ENCODE measurements at regions not wholly inside any gene's neighbourhood (a gene's known extent, or its start where the extent isn't known, plus 50 kb on each side); places are given as distances from the start of the nearest gene placed in this dataset.
"Not testable (repeated sequence)": the region's sequence is repeated elsewhere in the genome, so short reads cannot be mapped to it uniquely, and the experiment has no call there.

GRCh38 chr6:87772597-87773530 is 70.8 kb upstream of the AKIRIN2 start:
- no peak for DNase-seq (ENCODE audit: low read depth in 3 of 3, low spot score in 2 of 3)

GRCh38 chr6:87767478-87767877 is 65.4 kb upstream of the AKIRIN2 start:
- DNase-seq (ENCODE audit: low read depth in 3 of 3, low spot score in 2 of 3) = no peak

GRCh38 chr6:87766211-87766610 is 64.2 kb upstream of the AKIRIN2 start:
- no peak for DNase-seq (ENCODE audit: low read depth in 3 of 3, low spot score in 2 of 3)

GRCh38 chr6:87763901-87764300 is 61.9 kb upstream of the AKIRIN2 start:
- DNase-seq (ENCODE audit: low read depth in 3 of 3, low spot score in 2 of 3) = no peak

- no peak for DNase-seq (ENCODE audit: low read depth in 3 of 3, low spot score in 2 of 3)
These were observed 61.2 kb upstream of the AKIRIN2 start for GRCh38 chr6:87763276-87763675.

- DNase-seq (ENCODE audit: low read depth in 3 of 3, low spot score in 2 of 3) = no peak
These were observed 60.1 kb upstream of the AKIRIN2 start for GRCh38 chr6:87762116-87762515.

- no peak for DNase-seq (ENCODE audit: low read depth in 3 of 3, low spot score in 2 of 3)
These were observed 55.8 kb upstream of the AKIRIN2 start for GRCh38 chr6:87757792-87758191.

- DNase-seq (ENCODE audit: low read depth in 3 of 3, low spot score in 2 of 3) = no peak
These were observed 54.8 kb upstream of the AKIRIN2 start for GRCh38 chr6:87756858-87757257.

GRCh38 chr6:87755708-87756671 is 54.0 kb upstream of the AKIRIN2 start:
- DNase-seq (ENCODE audit: low read depth in 3 of 3, low spot score in 2 of 3) = no peak

GRCh38 chr6:87754828-87755227 is 52.8 kb upstream of the AKIRIN2 start:
- DNase-seq (ENCODE audit: low read depth in 3 of 3, low spot score in 2 of 3) = no peak

- DNase-seq (ENCODE audit: low read depth in 3 of 3, low spot score in 2 of 3) = no peak
These were observed 51.2 kb upstream of the AKIRIN2 start for GRCh38 chr6:87753131-87753685.

GRCh38 chr6:87752503-87752902 is 50.5 kb upstream of the AKIRIN2 start:
- DNase-seq (ENCODE audit: low read depth in 3 of 3, low spot score in 2 of 3) = not testable (repeated sequence)
